B cell (primary cell): ENCODE measurements at regions not wholly inside any gene's neighbourhood (a gene's known extent, or its start where the extent isn't known, plus 50 kb on each side); places are given as distances from the start of the nearest gene placed in this dataset.

ENCODE experiments used
- ATAC-seq: fragments of 200-7000 bp; cut with Tn5 transposase; one replicate; pipeline ENCODE4 v1.10.0; 2021; ENCODE audit warnings: low read depth, mild to moderate bottlenecking, moderate number of reproducible peaks, moderate library complexity
- CTCF ChIA-PET: fragments of 350-600 bp; sonication (Branson Sonifier 250); formaldehyde crosslinking; loops from one replicate; lab custom pipeline; 2021; ENCODE audit warnings: antibody characterized with exemption, inconsistent platforms; lab: Charles Lee
- POLR2A ChIA-PET: fragments of 350-600 bp; sonication (Branson Sonifier 250); formaldehyde crosslinking; loops from one replicate; lab custom pipeline; 2021; ENCODE audit warnings: antibody characterized with exemption; lab: Charles Lee
- DNase-seq: peaks from one replicate; pipeline ENCODE4 v3.0.0; 2013
- H2AFZ ChIP-seq: 2 replicates; pipeline ENCODE4 v1.6.1; 2012; ENCODE audit warnings: mild to moderate bottlenecking, low read depth, low read length; ENCODE audit not compliant: insufficient read depth, poor library complexity, severe bottlenecking
- H3K27ac ChIP-seq, 2 donors: 1 replicate in 1 of 2; 2 replicates in 1 of 2; pipeline ENCODE4 v1.5.1; 2012 to 2013; ENCODE audit warnings: low read length in 2 of 2, mild to moderate bottlenecking in 2 of 2, moderate library complexity in 1 of 2
- H3K27me3 ChIP-seq, 4 experiments: fragments of 200-600 bp in 1 of 4; sonication (generic) in 1 of 4; replicated peaks in 1 of 4; 1 replicate in 2 of 4; 2 replicates in 2 of 4; pipeline versions ENCODE4 v1.6.1 to v1.7.0; 2013 to 2016; ENCODE audit warnings: low read length in 3 of 4, mild to moderate bottlenecking in 2 of 4, mixed read lengths in 1 of 4, moderate library complexity in 1 of 4; ENCODE audit not compliant: insufficient read depth in 4 of 4, control insufficient read depth in 3 of 4; ENCODE audit errors: control extremely low read depth in 1 of 4
- H3K36me3 ChIP-seq, 2 experiments: replicated peaks in 1 of 2; 1 replicate in 1 of 2; 2 replicates in 1 of 2; pipeline versions ENCODE4 v1.6.1 to v1.7.1; 2013; ENCODE audit warnings: low read length in 1 of 2; ENCODE audit not compliant: insufficient read depth in 2 of 2, control insufficient read depth in 1 of 2; ENCODE audit errors: control extremely low read depth in 1 of 2, extremely low read depth in 1 of 2
- H3K4me1 ChIP-seq, 2 donors: fragments of 200-600 bp in 1 of 2; sonication (generic) in 1 of 2; 1 replicate in 1 of 2; 2 replicates in 1 of 2; pipeline versions ENCODE4 v1.5.1 to v1.6.1; 2013 to 2017; ENCODE audit warnings: low read length in 2 of 2; ENCODE audit not compliant: control insufficient read depth in 2 of 2, insufficient read depth in 2 of 2
- H3K4me2 ChIP-seq: replicated peaks from 2 replicates; pipeline ENCODE3; 2012; ENCODE audit warnings: mild to moderate bottlenecking, low read depth, low read length; ENCODE audit not compliant: poor library complexity, severe bottlenecking
- H3K4me3 ChIP-seq, 5 experiments: fragments of 200-600 bp in 1 of 5; sonication (generic) in 1 of 5; 1 replicate in 3 of 5; 2 replicates in 2 of 5; pipeline versions ENCODE4 v1.5.1 to v1.7.0; 2011 to 2016; ENCODE audit warnings: low read length in 4 of 5, mild to moderate bottlenecking in 4 of 5, low read depth in 2 of 5, control low read depth in 1 of 5, moderate library complexity in 1 of 5; ENCODE audit not compliant: insufficient read depth in 1 of 5; ENCODE audit errors: control extremely low read depth in 1 of 5, extremely low read depth in 1 of 5
- H3K79me2 ChIP-seq: fragments of 200-600 bp; sonication (generic); one replicate; pipeline ENCODE4 v1.6.0; 2016; ENCODE audit warnings: low read length; ENCODE audit not compliant: control insufficient read depth, insufficient read depth
- H3K9ac ChIP-seq: fragments of 200-600 bp; sonication (generic); 2 replicates; pipeline ENCODE4 v1.6.1; 2017; ENCODE audit warnings: mild to moderate bottlenecking, low read length, moderate library complexity
- H3K9me3 ChIP-seq, 3 donors: one replicate each; pipeline versions ENCODE4 v1.6.1 to v1.7.1; 2013; ENCODE audit warnings: low read length in 2 of 3; ENCODE audit not compliant: control insufficient read depth in 2 of 3, insufficient read depth in 1 of 3; ENCODE audit errors: control extremely low read depth in 1 of 3
- H4K20me1 ChIP-seq: 2 replicates; pipeline ENCODE4 v1.6.0; 2012; ENCODE audit warnings: mild to moderate bottlenecking, low read length; ENCODE audit not compliant: insufficient read depth, control insufficient read depth, poor library complexity, severe bottlenecking
- H3K27ac Mint-ChIP-seq: one replicate; pipeline ENCODE4 v1.8.0; 2021; ENCODE audit warnings: mixed read lengths
- H3K27me3 Mint-ChIP-seq: one replicate; pipeline ENCODE4 v1.8.0; 2021; ENCODE audit warnings: mixed read lengths
- H3K4me1 Mint-ChIP-seq: one replicate; pipeline ENCODE4 v1.8.0; 2021; ENCODE audit warnings: mixed read lengths
- H3K4me3 Mint-ChIP-seq: one replicate; pipeline ENCODE4 v1.8.0; 2021; ENCODE audit warnings: mixed read lengths
- H3K9me3 Mint-ChIP-seq: one replicate; pipeline ENCODE4 v1.8.0; 2022; ENCODE audit warnings: mixed read lengths; ENCODE audit not compliant: insufficient read depth
- CTCF ChIP-seq: fragments of 200-600 bp; IDR thresholded peaks from one replicate; pipeline ENCODE4 v1.8.0; 2022; ENCODE audit warnings: antibody characterized with exemption, mild to moderate bottlenecking
- EZH2 ChIP-seq: IDR thresholded peaks from 2 replicates; pipeline ENCODE4 v1.6.1; 2012; ENCODE audit warnings: borderline replicate concordance, low read depth, mild to moderate bottlenecking, moderate library complexity, low read length; ENCODE audit not compliant: insufficient read depth, poor library complexity, severe bottlenecking
- WGBS: methylation state at CpG from one replicate; pipeline ENCODE4 v1.1.5; 2013; ENCODE audit warnings: missing lambda C conversion rate; ENCODE audit not compliant: insufficient coverage; 5-methylcytosine and 5-hydroxymethylcytosine counted together
- intact Hi-C: fragments of 100-400 bp; cut with micrococcal nuclease; formaldehyde crosslinking; loops from one replicate; pipeline ENCODE4 v1.10.0; 2022

DNA sequence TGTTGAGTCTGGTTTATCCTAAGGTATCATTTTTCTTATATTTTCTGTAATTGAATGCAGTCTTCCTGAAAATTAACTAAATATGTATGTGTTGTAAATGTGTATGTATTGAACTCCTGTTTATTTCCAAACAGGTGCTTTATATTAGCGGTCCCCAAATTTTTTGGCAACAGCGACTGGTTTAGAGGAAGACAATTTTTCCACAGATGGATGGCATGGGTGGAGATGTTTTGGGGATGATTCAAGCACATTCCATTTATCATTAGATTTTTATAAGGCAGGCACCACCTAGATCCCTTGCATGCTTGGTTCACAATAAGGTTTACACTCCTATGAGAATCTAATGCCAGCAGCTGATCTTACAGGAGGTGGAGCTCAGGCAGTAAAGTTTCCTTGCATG lies 210.5 kb upstream of the ANO3 start:
- Mint-ChIP-seq H3K4me3 (no peak overlapping the region), H3K27me3 (no peaks in the 10 kb centered on the region), H3K4me1 (peaks cover 3% of the 10 kb centered on the region), H3K9me3 (peaks cover 3% of the 10 kb centered on the region), H3K27ac (no peak overlapping the region)
- intact Hi-C loops, result no loop called here
- Histone ChIP-seq H3K4me3 (no peak overlapping the region), H2AFZ (no peak overlapping the region), H4K20me1 (no peaks in the 10 kb centered on the region), H3K9me3 (no peaks in the 10 kb centered on the region), H3K4me1 (no peaks in the 10 kb centered on the region), H3K27ac (no peak overlapping the region), H3K36me3 (no peaks in the 10 kb centered on the region), H3K79me2 (no peaks in the 10 kb centered on the region), H3K9ac (no peak overlapping the region), H3K4me2 (no peak overlapping the region), H3K27me3 (no peaks in the 10 kb centered on the region)
- ChIA-PET POLR2A (no interaction called here), CTCF (no interaction called here)
- no peak for ATAC-seq
- WGBS, result no CpG with 5 or more reads among the region's 2 CpGs
- no peak for DNase-seq
- TF ChIP-seq CTCF (no peak), EZH2 (no peak)

- intact Hi-C loops, result no loop called here
- H3K27me3 ChIP-seq, result no peaks in the 10 kb centered on the region
- H3K4me3 ChIP-seq, result no peak overlapping the region
- CTCF ChIA-PET, result no interaction called here
- ATAC-seq (no peak), DNase-seq (no peak)
- no peaks in the 10 kb centered on the region for H3K36me3 ChIP-seq
- Mint-ChIP-seq H3K9me3 (peaks cover 4% of the 10 kb centered on the region), H3K27me3 (no peaks in the 10 kb centered on the region), H3K4me3 (no peak overlapping the region), H3K4me1 (peaks cover 3% of the 10 kb centered on the region), H3K27ac (no peak overlapping the region)
- H3K9ac ChIP-seq, result no peak overlapping the region
- no peaks in the 10 kb centered on the region for H3K4me1 ChIP-seq
- TF ChIP-seq CTCF, result no peak
- TF ChIP-seq EZH2, result no peak
- no peak overlapping the region for H3K27ac ChIP-seq
- peaks cover 0 to 2% (median 0%) of the 10 kb centered on the region in 3 donors for H3K9me3 ChIP-seq
- no peak overlapping the region for H2AFZ ChIP-seq
- H3K79me2 ChIP-seq, result no peaks in the 10 kb centered on the region
- H4K20me1 ChIP-seq, result no peaks in the 10 kb centered on the region
- POLR2A ChIA-PET, result no interaction called here
- H3K4me2 ChIP-seq, result no peak overlapping the region
Observed at GRCh38 chr11:26126741-26127140, 205.2 kb upstream of the ANO3 start.
